DMS153 (cell line): ENCODE measurements at regions not wholly inside any gene's neighbourhood (a gene's known extent, or its start where the extent isn't known, plus 50 kb on each side); places are given as distances from the start of the nearest gene placed in this dataset.

Experiments
- DNase-seq: peaks from one replicate; lab custom pipeline; 2025; lab: John Stamatoyannopoulos, UW

- no peak for DNase-seq
Observed at GRCh38 chr18:57249179-57249578, 102.3 kb downstream of the BOD1L2 start.

- DNase-seq = no peak
Observed at GRCh38 chr18:57249883-57250282, 102.5 kb upstream of the ST8SIA3 start.

GRCh38 chr18:57251747-57252146 is 100.6 kb upstream of the ST8SIA3 start:
- no peak for DNase-seq

GRCh38 chr18:57253903-57254302 is 98.5 kb upstream of the ST8SIA3 start:
- DNase-seq = no peak

- DNase-seq = no peak
Observed at GRCh38 chr18:57258131-57258777, 94.1 kb upstream of the ST8SIA3 start.

- DNase-seq = no peak
Observed at GRCh38 chr18:57267368-57267925, 84.9 kb upstream of the ST8SIA3 start.

GRCh38 chr18:57269756-57270155 is 82.6 kb upstream of the ST8SIA3 start:
- no peak for DNase-seq

GRCh38 chr18:57270156-57270555 is 82.2 kb upstream of the ST8SIA3 start:
- no peak for DNase-seq

GRCh38 chr18:57273194-57273593 is 79.2 kb upstream of the ST8SIA3 start:
- DNase-seq = no peak

GRCh38 chr18:57275111-57275510 is 77.2 kb upstream of the ST8SIA3 start:
- DNase-seq = no peak

GRCh38 chr18:57276829-57277228 is 75.5 kb upstream of the ST8SIA3 start:
- DNase-seq = no peak

GRCh38 chr18:57278933-57279332 is 73.4 kb upstream of the ST8SIA3 start:
- DNase-seq = no peak

GRCh38 chr18:57281519-57281918 is 70.8 kb upstream of the ST8SIA3 start:
- no peak for DNase-seq

- DNase-seq = no peak
Observed at GRCh38 chr18:57286949-57287348, 65.4 kb upstream of the ST8SIA3 start.

- no peak for DNase-seq
Observed at GRCh38 chr18:57287766-57288165, 64.6 kb upstream of the ST8SIA3 start.

- DNase-seq = no peak
Observed at GRCh38 chr18:57294547-57294946, 57.8 kb upstream of the ST8SIA3 start.

GRCh38 chr18:57296336-57296735 is 56.0 kb upstream of the ST8SIA3 start:
- DNase-seq = no peak

GRCh38 chr18:57297306-57297705 is 55.1 kb upstream of the ST8SIA3 start:
- no peak for DNase-seq

- no peak for DNase-seq
Observed at GRCh38 chr18:57299931-57300330, 52.4 kb upstream of the ST8SIA3 start.

- DNase-seq = no peak
Observed at GRCh38 chr18:57301573-57302559, 50.5 kb upstream of the ST8SIA3 start.
